Astrocyte (in vitro differentiated cells and primary cell): ENCODE measurements at regions not wholly inside any gene's neighbourhood (a gene's known extent, or its start where the extent isn't known, plus 50 kb on each side); places are given as distances from the start of the nearest gene placed in this dataset.

Experiments
- DNase-seq: peaks from one replicate; pipeline ENCODE4 v3.0.0-alpha.2; 2010; ENCODE audit warnings: low read depth
- FAIRE-seq: peaks from 2 replicates; lab custom pipeline; 2011; peaks lifted over from hg19 to GRCh38; lab: Jason Lieb, UNC
- H2AFZ ChIP-seq: 2 replicates; pipeline ENCODE4 v1.6.0; 2012; ENCODE audit warnings: low read depth, low read length, inconsistent platforms
- H3K27ac ChIP-seq: 2 replicates; pipeline ENCODE4 v1.5.1; 2011; ENCODE audit warnings: low read depth, low read length, inconsistent platforms
- H3K27me3 ChIP-seq: 2 replicates; pipeline ENCODE4 v1.6.0; 2011; ENCODE audit warnings: low read length, inconsistent platforms; ENCODE audit not compliant: insufficient read depth
- H3K36me3 ChIP-seq: 2 replicates; pipeline ENCODE4 v1.5.1; 2011; ENCODE audit warnings: low read length, inconsistent platforms; ENCODE audit not compliant: insufficient read depth
- H3K4me1 ChIP-seq: 2 replicates; pipeline ENCODE4 v1.5.1; 2011; ENCODE audit warnings: low read length, inconsistent platforms; ENCODE audit not compliant: insufficient read depth
- H3K4me2 ChIP-seq: 2 replicates; pipeline ENCODE4 v1.6.0; 2012; ENCODE audit warnings: low read length, inconsistent platforms
- H3K4me3 ChIP-seq: 2 replicates; pipeline ENCODE4 v1.5.1; 2011; ENCODE audit warnings: low read depth, mild to moderate bottlenecking, low read length, inconsistent platforms; ENCODE audit not compliant: insufficient read depth
- H3K79me2 ChIP-seq: 2 replicates; pipeline ENCODE4 v1.6.0; 2012; ENCODE audit warnings: mild to moderate bottlenecking, low read length, inconsistent platforms; ENCODE audit not compliant: insufficient read depth
- H3K9ac ChIP-seq: 2 replicates; pipeline ENCODE4 v1.6.0; 2012; ENCODE audit warnings: mild to moderate bottlenecking, low read length, inconsistent platforms
- H3K9me3 ChIP-seq: 2 replicates; pipeline ENCODE4 v1.5.1; 2012; ENCODE audit warnings: low read depth, mild to moderate bottlenecking, low read length, inconsistent platforms; ENCODE audit not compliant: insufficient read depth
- H4K20me1 ChIP-seq: 2 replicates; pipeline ENCODE4 v1.6.0; 2012; ENCODE audit warnings: low read length, inconsistent platforms; ENCODE audit not compliant: insufficient read depth
- H3K27ac Mint-ChIP-seq: one replicate; pipeline ENCODE4 v1.8.0; 2021; ENCODE audit warnings: mild to moderate bottlenecking, mixed read lengths; ENCODE audit not compliant: unreplicated experiment
- H3K27me3 Mint-ChIP-seq: one replicate; pipeline ENCODE4 v1.8.0; 2021; ENCODE audit warnings: low read depth, mixed read lengths; ENCODE audit not compliant: unreplicated experiment
- H3K36me3 Mint-ChIP-seq: one replicate; pipeline ENCODE4 v1.8.0; 2021; ENCODE audit warnings: low read depth, mixed read lengths; ENCODE audit not compliant: unreplicated experiment
- H3K4me1 Mint-ChIP-seq: one replicate; pipeline ENCODE4 v1.8.0; 2021; ENCODE audit warnings: low read depth, mixed read lengths; ENCODE audit not compliant: unreplicated experiment
- H3K4me3 Mint-ChIP-seq: one replicate; pipeline ENCODE4 v1.8.0; 2021; ENCODE audit warnings: mild to moderate bottlenecking, moderate library complexity, mixed read lengths; ENCODE audit not compliant: unreplicated experiment
- H3K9me3 Mint-ChIP-seq: one replicate; pipeline ENCODE4 v1.8.0; 2021; ENCODE audit warnings: mild to moderate bottlenecking, mixed read lengths; ENCODE audit not compliant: unreplicated experiment
- CTCF ChIP-seq: IDR thresholded peaks from 2 replicates; pipeline ENCODE4 v1.5.1; 2011; ENCODE audit warnings: low read depth, mild to moderate bottlenecking, inconsistent platforms, low read length, moderate library complexity; ENCODE audit not compliant: insufficient read depth
- EZH2 ChIP-seq: IDR thresholded peaks from 2 replicates; pipeline ENCODE4 v1.6.1; 2012; ENCODE audit warnings: mild to moderate bottlenecking, low read length, inconsistent platforms; ENCODE audit not compliant: insufficient read depth

DNA sequence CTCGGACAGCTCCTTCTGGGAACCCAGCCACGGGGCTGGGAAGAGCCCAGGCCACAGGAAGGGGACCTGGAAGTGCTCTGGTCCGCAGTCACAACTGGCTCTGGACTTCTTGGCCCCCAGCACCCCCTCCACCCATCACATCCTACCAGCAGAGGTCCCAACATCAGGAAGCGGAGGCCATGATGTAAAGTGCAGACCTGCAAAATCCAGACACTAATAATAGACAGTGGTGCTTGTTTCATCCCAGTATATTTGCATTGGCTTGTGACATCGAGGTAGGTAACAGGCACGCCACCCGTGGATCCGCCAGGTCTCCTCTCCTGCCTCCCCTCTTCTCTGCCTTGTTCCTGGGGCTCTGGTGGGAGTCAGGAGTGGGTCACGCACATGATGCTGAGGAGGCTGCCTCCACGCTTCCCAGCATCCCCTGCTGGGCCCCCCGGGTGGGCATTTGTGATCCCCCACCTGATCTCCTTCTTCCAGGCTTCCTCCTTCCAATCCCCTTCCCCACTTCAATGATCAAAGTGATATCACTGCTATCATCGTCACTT lies 1454.0 kb downstream of the BRD1 start:
- no peak for FAIRE-seq
- no peak for DNase-seq
- TF ChIP-seq CTCF (no peak), EZH2 (no peak)
- Histone ChIP-seq H3K27me3 (no peaks in the 10 kb centered on the region), H2AFZ (no peak overlapping the region), H3K4me3 (no peak overlapping the region), H3K79me2 (no peaks in the 10 kb centered on the region), H3K36me3 (no peaks in the 10 kb centered on the region), H3K4me1 (no peaks in the 10 kb centered on the region), H3K27ac (no peak overlapping the region), H3K9me3 (no peaks in the 10 kb centered on the region), H4K20me1 (no peaks in the 10 kb centered on the region), H3K4me2 (no peak overlapping the region), H3K9ac (no peak overlapping the region)
- Mint-ChIP-seq H3K36me3 (no peaks in the 10 kb centered on the region), H3K4me1 (peaks cover 2% of the 10 kb centered on the region), H3K9me3 (no peaks in the 10 kb centered on the region), H3K27me3 (peaks cover 39% of the 10 kb centered on the region), H3K4me3 (no peak overlapping the region), H3K27ac (no peak overlapping the region)

DNA sequence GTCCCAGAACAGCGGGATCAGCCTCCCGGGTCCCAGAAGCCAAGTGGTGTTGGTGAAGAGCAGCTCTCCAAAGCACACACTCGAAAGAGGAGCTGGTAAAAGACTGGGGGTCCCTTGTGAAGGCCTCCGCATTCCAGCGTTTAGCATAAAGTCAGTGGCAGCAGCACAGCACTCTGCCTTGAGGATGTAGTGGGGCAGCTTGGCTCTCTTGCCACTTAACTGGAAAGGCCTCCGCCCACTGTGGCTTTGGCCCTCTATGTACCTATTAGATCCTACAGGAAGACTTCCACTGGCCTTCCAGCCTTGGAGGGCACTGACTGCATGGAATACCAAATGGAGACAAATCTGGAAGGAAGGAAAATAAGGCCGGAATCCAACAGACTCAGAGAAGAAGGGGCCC lies 1455.3 kb downstream of the BRD1 start:
- no peaks in the 10 kb centered on the region for H3K9me3 Mint-ChIP-seq
- DNase-seq, result no peak
- Histone ChIP-seq H3K9ac (no peak overlapping the region), H3K27me3 (no peaks in the 10 kb centered on the region), H2AFZ (no peak overlapping the region), H3K4me1 (no peaks in the 10 kb centered on the region), H3K36me3 (no peaks in the 10 kb centered on the region), H3K4me3 (no peak overlapping the region), H3K27ac (no peak overlapping the region), H3K4me2 (no peak overlapping the region), H3K79me2 (no peaks in the 10 kb centered on the region), H4K20me1 (no peaks in the 10 kb centered on the region), H3K9me3 (no peaks in the 10 kb centered on the region)
- H3K4me3 Mint-ChIP-seq, result no peak overlapping the region
- H3K27ac Mint-ChIP-seq, result no peak overlapping the region
- no peak for TF ChIP-seq EZH2
- H3K36me3 Mint-ChIP-seq, result no peaks in the 10 kb centered on the region
- peaks cover 32% of the 10 kb centered on the region for H3K27me3 Mint-ChIP-seq
- H3K4me1 Mint-ChIP-seq, result peaks cover 2% of the 10 kb centered on the region
- no peak for FAIRE-seq

- TF ChIP-seq EZH2 (no peak), CTCF (no peak)
- no peak for DNase-seq
- no peak overlapping the region for H3K9ac ChIP-seq
- Mint-ChIP-seq H3K36me3 (no peaks in the 10 kb centered on the region), H3K9me3 (no peaks in the 10 kb centered on the region), H3K27me3 (peaks cover 23% of the 10 kb centered on the region), H3K27ac (no peak overlapping the region), H3K4me1 (peaks cover 2% of the 10 kb centered on the region), H3K4me3 (no peak overlapping the region)
- no peak overlapping the region for H2AFZ ChIP-seq
- H3K9me3 ChIP-seq, result no peaks in the 10 kb centered on the region
- no peaks in the 10 kb centered on the region for H3K4me1 ChIP-seq
- no peak overlapping the region for H3K4me2 ChIP-seq
- no peak overlapping the region for H3K27ac ChIP-seq
- no peak for FAIRE-seq
- no peaks in the 10 kb centered on the region for H4K20me1 ChIP-seq
- no peaks in the 10 kb centered on the region for H3K36me3 ChIP-seq
- no peaks in the 10 kb centered on the region for H3K79me2 ChIP-seq
- H3K27me3 ChIP-seq, result no peaks in the 10 kb centered on the region
- H3K4me3 ChIP-seq, result no peak overlapping the region
These were observed 1456.3 kb downstream of the BRD1 start for GRCh38 chr22:48371391-48371790.
